Large intestine (tissue), 3 donors: ENCODE measurements at regions not wholly inside any gene's neighbourhood (a gene's known extent, or its start where the extent isn't known, plus 50 kb on each side); places are given as distances from the start of the nearest gene placed in this dataset.

Experiments
- DNase-seq, 2 donors: peaks; one replicate each; pipeline versions ENCODE4 v3.0.0 to v3.0.0-alpha.2; 2013
- H3K27ac ChIP-seq: one replicate; pipeline ENCODE4 v1.5.1; 2013; ENCODE audit warnings: low read length
- H3K27me3 ChIP-seq: 2 replicates; pipeline ENCODE4 v1.6.1; 2013; ENCODE audit warnings: low read length; ENCODE audit not compliant: control insufficient read depth, insufficient read depth
- H3K36me3 ChIP-seq: 2 replicates; pipeline ENCODE4 v1.6.1; 2013; ENCODE audit warnings: low read length; ENCODE audit not compliant: control insufficient read depth, insufficient read depth
- H3K4me1 ChIP-seq: one replicate; pipeline ENCODE4 v1.6.1; 2013; ENCODE audit warnings: low read length; ENCODE audit not compliant: control insufficient read depth, insufficient read depth
- H3K4me3 ChIP-seq: one replicate; pipeline ENCODE4 v1.5.1; 2013; ENCODE audit warnings: low read length
- H3K9me3 ChIP-seq: one replicate; pipeline ENCODE4 v1.6.1; 2013; ENCODE audit warnings: mild to moderate bottlenecking, low read depth, low read length, moderate library complexity; ENCODE audit not compliant: control insufficient read depth
- WGBS: methylation state at CpG from one replicate; pipeline ENCODE4 v1.1.5; 2013; ENCODE audit warnings: low lambda C conversion rate; ENCODE audit not compliant: insufficient coverage; 5-methylcytosine and 5-hydroxymethylcytosine counted together

- Histone ChIP-seq H3K36me3 (no peaks in the 10 kb centered on the region), H3K27ac (no peak overlapping the region), H3K9me3 (peaks cover under 1% of the 10 kb centered on the region), H3K4me1 (no peaks in the 10 kb centered on the region), H3K4me3 (no peak overlapping the region), H3K27me3 (no peaks in the 10 kb centered on the region)
- WGBS = no CpG with 5 or more reads among the region's 8 CpGs
- DNase-seq = no peak
These were observed 372.5 kb downstream of the GALR1 start for GRCh38 chr18:77622009-77622692.

- 100% methylated on average over 1 of the region's 8 CpGs for WGBS
- no peaks in the 10 kb centered on the region for H3K4me1 ChIP-seq
- no peak for DNase-seq
- no peak overlapping the region for H3K27ac ChIP-seq
- no peaks in the 10 kb centered on the region for H3K36me3 ChIP-seq
- no peak overlapping the region for H3K4me3 ChIP-seq
- H3K27me3 ChIP-seq = no peaks in the 10 kb centered on the region
- H3K9me3 ChIP-seq = peaks cover 2% of the 10 kb centered on the region
These were observed 383.1 kb downstream of the GALR1 start for GRCh38 chr18:77632758-77633157.

- no peak for DNase-seq
- H3K4me3 ChIP-seq = no peak overlapping the region
- no peaks in the 10 kb centered on the region for H3K36me3 ChIP-seq
- no peaks in the 10 kb centered on the region for H3K27me3 ChIP-seq
- no CpG with 5 or more reads among the region's 7 CpGs for WGBS
- peaks cover 2% of the 10 kb centered on the region for H3K9me3 ChIP-seq
- no peak overlapping the region for H3K27ac ChIP-seq
- no peaks in the 10 kb centered on the region for H3K4me1 ChIP-seq
These were observed 384.8 kb downstream of the GALR1 start for GRCh38 chr18:77634494-77634893.

- H3K9me3 ChIP-seq = peaks cover 2% of the 10 kb centered on the region
- DNase-seq = peak; percentile 9 to 10
- H3K36me3 ChIP-seq = no peaks in the 10 kb centered on the region
- WGBS = no CpG with 5 or more reads among the region's 9 CpGs
- H3K4me1 ChIP-seq = no peaks in the 10 kb centered on the region
- no peak overlapping the region for H3K27ac ChIP-seq
- no peak overlapping the region for H3K4me3 ChIP-seq
- no peaks in the 10 kb centered on the region for H3K27me3 ChIP-seq
These were observed 385.8 kb downstream of the GALR1 start for GRCh38 chr18:77635451-77635850.

GRCh38 chr18:77635858-77636257 is 386.2 kb downstream of the GALR1 start:
- Histone ChIP-seq H3K9me3 (peaks cover 2% of the 10 kb centered on the region), H3K4me3 (no peak overlapping the region), H3K27ac (no peak overlapping the region), H3K4me1 (no peaks in the 10 kb centered on the region), H3K27me3 (no peaks in the 10 kb centered on the region), H3K36me3 (no peaks in the 10 kb centered on the region)
- 60% methylated on average over 3 of the region's 6 CpGs for WGBS
- DNase-seq = no peak

- no peak overlapping the region for H3K4me3 ChIP-seq
- WGBS = 88% methylated on average over 3 of the region's 8 CpGs
- no peak for DNase-seq
- no peaks in the 10 kb centered on the region for H3K27me3 ChIP-seq
- no peak overlapping the region for H3K27ac ChIP-seq
- no peaks in the 10 kb centered on the region for H3K9me3 ChIP-seq
- H3K36me3 ChIP-seq = no peaks in the 10 kb centered on the region
- no peaks in the 10 kb centered on the region for H3K4me1 ChIP-seq
These were observed 395.7 kb downstream of the GALR1 start for GRCh38 chr18:77645170-77645872.

GRCh38 chr18:77647472-77647871 is 397.8 kb downstream of the GALR1 start:
- Histone ChIP-seq H3K27ac (no peak overlapping the region), H3K4me3 (no peak overlapping the region), H3K36me3 (no peaks in the 10 kb centered on the region), H3K4me1 (no peaks in the 10 kb centered on the region), H3K9me3 (no peaks in the 10 kb centered on the region), H3K27me3 (no peaks in the 10 kb centered on the region)
- DNase-seq = no peak
- 79% methylated on average over 3 of the region's 8 CpGs for WGBS

- Histone ChIP-seq H3K4me1 (no peaks in the 10 kb centered on the region), H3K27me3 (no peaks in the 10 kb centered on the region), H3K36me3 (no peaks in the 10 kb centered on the region), H3K27ac (no peak overlapping the region), H3K4me3 (no peak overlapping the region), H3K9me3 (no peaks in the 10 kb centered on the region)
- 80% methylated on average over 1 of the region's 7 CpGs for WGBS
- DNase-seq = no peak
These were observed 398.8 kb downstream of the GALR1 start for GRCh38 chr18:77648411-77648810.

GRCh38 chr18:77650799-77651385 is 401.2 kb downstream of the GALR1 start:
- Histone ChIP-seq H3K9me3 (no peaks in the 10 kb centered on the region), H3K4me3 (no peak overlapping the region), H3K27me3 (no peaks in the 10 kb centered on the region), H3K4me1 (no peaks in the 10 kb centered on the region), H3K27ac (no peak overlapping the region), H3K36me3 (no peaks in the 10 kb centered on the region)
- peak; percentile 30 to 33 for DNase-seq
- WGBS = 0% methylated on average over 1 of the region's 28 CpGs

- H3K4me3 ChIP-seq = no peak overlapping the region
- no peak for DNase-seq
- H3K36me3 ChIP-seq = no peaks in the 10 kb centered on the region
- H3K9me3 ChIP-seq = no peaks in the 10 kb centered on the region
- no peaks in the 10 kb centered on the region for H3K4me1 ChIP-seq
- no CpG with 5 or more reads among the region's 13 CpGs for WGBS
- no peaks in the 10 kb centered on the region for H3K27me3 ChIP-seq
- H3K27ac ChIP-seq = no peak overlapping the region
These were observed 401.8 kb downstream of the GALR1 start for GRCh38 chr18:77651441-77651840.
